GM19328 (cell line): ENCODE measurements at regions not wholly inside any gene's neighbourhood (a gene's known extent, or its start where the extent isn't known, plus 50 kb on each side); places are given as distances from the start of the nearest gene placed in this dataset.

ENCODE experiments used
- ATAC-seq: cut with Tn5 transposase; IDR thresholded peaks from one replicate; pipeline ENCODE4 v1.9.1; 2021; ENCODE audit warnings: mild to moderate bottlenecking, moderate library complexity; ENCODE audit not compliant: unreplicated experiment

GRCh38 chr18:25455159-25455558 is 103.2 kb upstream of the ZNF521 start:
- no peak for ATAC-seq

- no peak for ATAC-seq
Observed at GRCh38 chr18:25454730-25455129, 102.8 kb upstream of the ZNF521 start.

GRCh38 chr18:25454270-25454659 is 102.3 kb upstream of the ZNF521 start:
- ATAC-seq = no peak

- ATAC-seq = no peak
Observed at GRCh38 chr18:25453556-25454269, 101.7 kb upstream of the ZNF521 start.

- ATAC-seq = no peak
Observed at GRCh38 chr18:25451077-25451658, 99.2 kb upstream of the ZNF521 start.

- no peak for ATAC-seq
Observed at GRCh38 chr18:25449046-25449445, 97.1 kb upstream of the ZNF521 start.

GRCh38 chr18:25446972-25447371 is 95.0 kb upstream of the ZNF521 start:
- ATAC-seq = no peak

GRCh38 chr18:25445430-25445829 is 93.5 kb upstream of the ZNF521 start:
- ATAC-seq = no peak

GRCh38 chr18:25443776-25444175 is 91.8 kb upstream of the ZNF521 start:
- no peak for ATAC-seq

- ATAC-seq = no peak
Observed at GRCh38 chr18:25435149-25435782, 83.3 kb upstream of the ZNF521 start.

GRCh38 chr18:25434745-25435144 is 82.8 kb upstream of the ZNF521 start:
- ATAC-seq = no peak

- ATAC-seq = no peak
Observed at GRCh38 chr18:25433590-25433989, 81.6 kb upstream of the ZNF521 start.

- ATAC-seq = no peak
Observed at GRCh38 chr18:25425024-25425423, 73.1 kb upstream of the ZNF521 start.

GRCh38 chr18:25423760-25424159 is 71.8 kb upstream of the ZNF521 start:
- ATAC-seq = no peak

- ATAC-seq = no peak
Observed at GRCh38 chr18:25423267-25423666, 71.3 kb upstream of the ZNF521 start.

- no peak for ATAC-seq
Observed at GRCh38 chr18:25422230-25422629, 70.3 kb upstream of the ZNF521 start.

GRCh38 chr18:25420077-25420825 is 68.3 kb upstream of the ZNF521 start:
- ATAC-seq = no peak

- no peak for ATAC-seq
Observed at GRCh38 chr18:25416374-25416773, 64.4 kb upstream of the ZNF521 start.

- no peak for ATAC-seq
Observed at GRCh38 chr18:25409971-25410370, 58.0 kb upstream of the ZNF521 start.

- ATAC-seq = no peak
Observed at GRCh38 chr18:25408293-25408692, 56.3 kb upstream of the ZNF521 start.
